ENCODE measurements at regions not wholly inside any gene's neighbourhood (a gene's known extent, or its start where the extent isn't known, plus 50 kb on each side); places are given as distances from the start of the nearest gene placed in this dataset.

- no peaks in the 10 kb centered on the region for H3K27me3 ChIP-seq
- TF ChIP-seq POLR2AphosphoS5 (IDR thresholded peaks at IDR 0.05) = no peak
- peak in 1 of 3 experiments; percentile 4 for TF ChIP-seq CTCF (IDR thresholded peaks at IDR 0.05)
- peaks cover 9 to 42% (median 37%) of the 10 kb centered on the region in 4 donors for H3K4me1 ChIP-seq
- H3K9me3 ChIP-seq = no peaks in the 10 kb centered on the region
- no peak overlapping the region for H3K4me3 ChIP-seq
- H3K27ac ChIP-seq (replicated peaks in 1 of 4) = peak overlapping the region; percentile 69 to 80 (median 78)
- H3K36me3 ChIP-seq = no peaks in the 10 kb centered on the region
- DNase-seq (ENCODE audit: extremely low spot score) = peak; percentile 75
- WGBS = 43% methylated on average over 3 of the region's 3 CpGs
- intact Hi-C loops (cut with DNase I) = loop anchor here (5.0 to 10.0 kb wide), 4 partner anchors 44 to 586 kb away; partner anchors contain the start of gene GALNT18
Measured at GRCh38 chr11:11038782-11039181, 180.9 kb upstream of the ZBED5 start.

- WGBS = 65% methylated on average over 3 of the region's 3 CpGs
- H3K36me3 ChIP-seq = no peaks in the 10 kb centered on the region
- H3K4me1 ChIP-seq = peaks cover 9 to 41% (median 35%) of the 10 kb centered on the region in 4 donors
- no peak overlapping the region for H3K4me3 ChIP-seq
- peak overlapping the region; percentile 69 to 80 (median 78) for H3K27ac ChIP-seq (replicated peaks in 1 of 4)
- no peaks in the 10 kb centered on the region for H3K27me3 ChIP-seq
- intact Hi-C loops (cut with DNase I) = loop anchor here (5.0 to 10.0 kb wide), 4 partner anchors 44 to 586 kb away; partner anchors contain the start of gene GALNT18
- H3K9me3 ChIP-seq = no peaks in the 10 kb centered on the region
- DNase-seq (ENCODE audit: extremely low spot score) = peak; percentile 91
- no peak for TF ChIP-seq EP300 (IDR thresholded peaks at IDR 0.05)
- no peak for TF ChIP-seq POLR2A (IDR thresholded peaks at IDR 0.05; ENCODE audit: low read depth)
- no peak for TF ChIP-seq CTCF (IDR thresholded peaks at IDR 0.05)
- peak in 1 of 2 donors; percentile 22 for TF ChIP-seq POLR2AphosphoS5 (IDR thresholded peaks at IDR 0.05)
Measured at GRCh38 chr11:11038352-11038751, 180.5 kb upstream of the ZBED5 start.

- peak; percentile 26 for DNase-seq (ENCODE audit: extremely low spot score)
- no peaks in the 10 kb centered on the region for H3K9me3 ChIP-seq
- H3K27me3 ChIP-seq = no peaks in the 10 kb centered on the region
- no peaks in the 10 kb centered on the region for H3K36me3 ChIP-seq
- 75% methylated on average over 2 of the region's 5 CpGs for WGBS
- peak overlapping the region; percentile 69 to 80 (median 78) for H3K27ac ChIP-seq (replicated peaks in 1 of 4)
- intact Hi-C loops (cut with DNase I) = loop anchor here (5.0 to 10.0 kb wide), 4 partner anchors 45 to 588 kb away; partner anchors contain the start of gene GALNT18
- H3K4me3 ChIP-seq = no peak overlapping the region
- H3K4me1 ChIP-seq = peaks cover 9 to 39% (median 35%) of the 10 kb centered on the region in 4 donors
- no peak for TF ChIP-seq POLR2A (IDR thresholded peaks at IDR 0.05; ENCODE audit: low read depth)
- TF ChIP-seq CTCF (IDR thresholded peaks at IDR 0.05) = peak; percentile 64 to 82 (median 78)
Measured at GRCh38 chr11:11036848-11037732, 179.2 kb upstream of the ZBED5 start.

GRCh38 chr11:11036185-11036847 is 178.5 kb upstream of the ZBED5 start:
- no peak for DNase-seq (ENCODE audit: extremely low spot score)
- Histone ChIP-seq H3K4me1 (peaks cover 9 to 38% (median 35%) of the 10 kb centered on the region in 4 donors), H3K36me3 (no peaks in the 10 kb centered on the region), H3K4me3 (no peak overlapping the region), H3K27me3 (no peaks in the 10 kb centered on the region), H3K9me3 (no peaks in the 10 kb centered on the region), H3K27ac (replicated peaks in 1 of 4) (peak overlapping the region in 3 of 4 donors; percentile 2 to 79 (median 77))
- WGBS = 95% methylated on average over 3 of the region's 3 CpGs
- intact Hi-C loops (cut with DNase I) = loop anchor here (5.0 to 10.0 kb wide), 4 partner anchors 46 to 588 kb away; partner anchors contain the start of gene GALNT18
- no peak for TF ChIP-seq EP300 (IDR thresholded peaks at IDR 0.05)

- H3K9me3 ChIP-seq = no peaks in the 10 kb centered on the region
- no peak overlapping the region for H3K4me3 ChIP-seq
- TF ChIP-seq EP300 (IDR thresholded peaks at IDR 0.05) (no peak), CTCF (IDR thresholded peaks at IDR 0.05) (no peak), POLR2AphosphoS5 (IDR thresholded peaks at IDR 0.05) (no peak), POLR2A (IDR thresholded peaks at IDR 0.05; ENCODE audit: low read depth) (no peak)
- no peaks in the 10 kb centered on the region for H3K27me3 ChIP-seq
- H3K4me1 ChIP-seq = peaks cover 9 to 38% (median 35%) of the 10 kb centered on the region in 4 donors
- intact Hi-C loops (cut with DNase I) = loop anchor here (5.0 to 10.0 kb wide), 4 partner anchors 47 to 589 kb away; partner anchors contain the start of gene GALNT18
- 75% methylated on average over 1 of the region's 1 CpG for WGBS
- H3K27ac ChIP-seq (replicated peaks in 1 of 4) = no peak overlapping the region
- no peak for DNase-seq (ENCODE audit: extremely low spot score)
- no peaks in the 10 kb centered on the region for H3K36me3 ChIP-seq
Measured at GRCh38 chr11:11035331-11035730, 177.5 kb upstream of the ZBED5 start.

Data from esophagus muscularis mucosa (tissue), 4 donors.